GM23338 (cell line): ENCODE measurements at regions not wholly inside any gene's neighbourhood (a gene's known extent, or its start where the extent isn't known, plus 50 kb on each side); places are given as distances from the start of the nearest gene placed in this dataset.

ENCODE experiments used
- CREB1 ChIP-seq: fragments of 250-450 bp; sonication (Bioruptor Pico); IDR thresholded peaks from 2 replicates; pipeline ENCODE4 v1.5.0; 2020; ENCODE audit warnings: low read depth, mild to moderate bottlenecking, moderate library complexity
- EZH2 ChIP-seq: fragments of 200-600 bp; sonication (generic); IDR thresholded peaks from one replicate; pipeline ENCODE4 v1.8.0; 2017; ENCODE audit warnings: antibody characterized with exemption, mild to moderate bottlenecking, low read depth; ENCODE audit not compliant: unreplicated experiment
- EZH2phosphoT487 ChIP-seq: fragments of 200-600 bp; sonication (generic); IDR thresholded peaks from one replicate; pipeline ENCODE4 v1.8.1; 2018; ENCODE audit warnings: antibody characterized with exemption; ENCODE audit not compliant: unreplicated experiment
- JUNB ChIP-seq: IDR thresholded peaks from one replicate; pipeline ENCODE4 v1.6.1; 2016; ENCODE audit warnings: antibody characterized with exemption; ENCODE audit not compliant: unreplicated experiment
- NANOG ChIP-seq: IDR thresholded peaks from 2 replicates; pipeline ENCODE4 v1.6.1; 2016; ENCODE audit warnings: antibody characterized with exemption, borderline replicate concordance
- POLR2AphosphoS5 ChIP-seq: IDR thresholded peaks from 2 replicates; pipeline ENCODE4 v1.6.1; 2016; ENCODE audit warnings: antibody characterized with exemption, low read depth
- STAT1 ChIP-seq: IDR thresholded peaks from one replicate; pipeline ENCODE4 v1.6.1; 2016; ENCODE audit warnings: antibody characterized with exemption; ENCODE audit not compliant: unreplicated experiment
- ZNF114 ChIP-seq: fragments of 250-450 bp; sonication (Bioruptor Pico); IDR thresholded peaks from 2 replicates; pipeline ENCODE4 v1.5.0; 2020; ENCODE audit warnings: mild to moderate bottlenecking, moderate library complexity
- ZNF331 ChIP-seq: fragments of 250-450 bp; sonication (Bioruptor Pico); IDR thresholded peaks from 2 replicates; pipeline ENCODE4 v1.5.0; 2020; ENCODE audit warnings: low read depth, mild to moderate bottlenecking, moderate library complexity
- TF ChIP-seq, protein P1 (sequence below), 2 experiments: fragments of 200-600 bp in 1 of 2; sonication (generic) in 1 of 2; conservative IDR thresholded peaks; 2 replicates each; pipeline versions ENCODE4 v1.5.1 to v1.6.1; 2016 to 2017; ENCODE audit warnings: antibody characterized with exemption in 2 of 2, low read depth in 2 of 2, mild to moderate bottlenecking in 2 of 2, moderate library complexity in 1 of 2
- TF ChIP-seq, protein P2 (sequence below): IDR thresholded peaks from one replicate; pipeline ENCODE4 v1.6.1; 2018; ENCODE audit warnings: antibody characterized with exemption; ENCODE audit not compliant: unreplicated experiment
- TF ChIP-seq, protein P3 (sequence below): IDR thresholded peaks from 2 replicates; pipeline ENCODE4 v1.6.1; 2016; ENCODE audit warnings: antibody characterized with exemption
- TF ChIP-seq, protein P4 (sequence below): fragments of 250-450 bp; sonication (Bioruptor Pico); IDR thresholded peaks from 2 replicates; pipeline ENCODE4 v1.5.0; 2020; ENCODE audit warnings: mild to moderate bottlenecking, moderate library complexity

DNA sequence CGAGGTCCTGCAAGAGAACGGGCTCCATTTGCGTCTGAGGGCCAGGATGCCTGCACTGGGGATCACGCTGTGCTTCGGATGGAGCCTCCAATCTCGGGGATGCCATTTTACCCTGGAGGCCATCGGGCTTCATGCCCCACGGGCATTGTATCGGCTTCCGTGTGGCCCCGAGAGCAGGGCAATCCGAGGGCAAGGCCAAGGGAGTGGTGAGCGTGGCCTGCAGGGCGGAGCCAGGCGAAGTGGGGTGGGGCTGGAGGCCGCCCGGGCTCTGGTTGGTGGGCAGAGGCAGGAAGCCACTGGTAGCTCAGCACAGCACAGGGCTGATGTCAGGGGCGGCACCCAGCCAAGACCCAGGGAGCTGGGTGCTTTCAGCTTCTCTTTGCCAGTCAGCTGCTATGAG is 57.5 kb upstream of the BHLHE23 start:
- TF ChIP-seq POLR2AphosphoS5 (no peak), ZNF331 (CRISPR knock-in tag) (no peak), EZH2phosphoT487 (no peak), EZH2 (no peak), CREB1 (CRISPR knock-in tag) (no peak), JUNB (no peak), ZNF114 (CRISPR knock-in tag) (no peak), NANOG (no peak), STAT1 (no peak)
- TF ChIP-seq, protein P1, sequence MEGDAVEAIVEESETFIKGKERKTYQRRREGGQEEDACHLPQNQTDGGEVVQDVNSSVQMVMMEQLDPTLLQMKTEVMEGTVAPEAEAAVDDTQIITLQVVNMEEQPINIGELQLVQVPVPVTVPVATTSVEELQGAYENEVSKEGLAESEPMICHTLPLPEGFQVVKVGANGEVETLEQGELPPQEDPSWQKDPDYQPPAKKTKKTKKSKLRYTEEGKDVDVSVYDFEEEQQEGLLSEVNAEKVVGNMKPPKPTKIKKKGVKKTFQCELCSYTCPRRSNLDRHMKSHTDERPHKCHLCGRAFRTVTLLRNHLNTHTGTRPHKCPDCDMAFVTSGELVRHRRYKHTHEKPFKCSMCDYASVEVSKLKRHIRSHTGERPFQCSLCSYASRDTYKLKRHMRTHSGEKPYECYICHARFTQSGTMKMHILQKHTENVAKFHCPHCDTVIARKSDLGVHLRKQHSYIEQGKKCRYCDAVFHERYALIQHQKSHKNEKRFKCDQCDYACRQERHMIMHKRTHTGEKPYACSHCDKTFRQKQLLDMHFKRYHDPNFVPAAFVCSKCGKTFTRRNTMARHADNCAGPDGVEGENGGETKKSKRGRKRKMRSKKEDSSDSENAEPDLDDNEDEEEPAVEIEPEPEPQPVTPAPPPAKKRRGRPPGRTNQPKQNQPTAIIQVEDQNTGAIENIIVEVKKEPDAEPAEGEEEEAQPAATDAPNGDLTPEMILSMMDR (conservative IDR thresholded peaks at IDR 0.05; ENCODE audit: low read depth in 2 of 2), result no peak
- TF ChIP-seq, protein P2, sequence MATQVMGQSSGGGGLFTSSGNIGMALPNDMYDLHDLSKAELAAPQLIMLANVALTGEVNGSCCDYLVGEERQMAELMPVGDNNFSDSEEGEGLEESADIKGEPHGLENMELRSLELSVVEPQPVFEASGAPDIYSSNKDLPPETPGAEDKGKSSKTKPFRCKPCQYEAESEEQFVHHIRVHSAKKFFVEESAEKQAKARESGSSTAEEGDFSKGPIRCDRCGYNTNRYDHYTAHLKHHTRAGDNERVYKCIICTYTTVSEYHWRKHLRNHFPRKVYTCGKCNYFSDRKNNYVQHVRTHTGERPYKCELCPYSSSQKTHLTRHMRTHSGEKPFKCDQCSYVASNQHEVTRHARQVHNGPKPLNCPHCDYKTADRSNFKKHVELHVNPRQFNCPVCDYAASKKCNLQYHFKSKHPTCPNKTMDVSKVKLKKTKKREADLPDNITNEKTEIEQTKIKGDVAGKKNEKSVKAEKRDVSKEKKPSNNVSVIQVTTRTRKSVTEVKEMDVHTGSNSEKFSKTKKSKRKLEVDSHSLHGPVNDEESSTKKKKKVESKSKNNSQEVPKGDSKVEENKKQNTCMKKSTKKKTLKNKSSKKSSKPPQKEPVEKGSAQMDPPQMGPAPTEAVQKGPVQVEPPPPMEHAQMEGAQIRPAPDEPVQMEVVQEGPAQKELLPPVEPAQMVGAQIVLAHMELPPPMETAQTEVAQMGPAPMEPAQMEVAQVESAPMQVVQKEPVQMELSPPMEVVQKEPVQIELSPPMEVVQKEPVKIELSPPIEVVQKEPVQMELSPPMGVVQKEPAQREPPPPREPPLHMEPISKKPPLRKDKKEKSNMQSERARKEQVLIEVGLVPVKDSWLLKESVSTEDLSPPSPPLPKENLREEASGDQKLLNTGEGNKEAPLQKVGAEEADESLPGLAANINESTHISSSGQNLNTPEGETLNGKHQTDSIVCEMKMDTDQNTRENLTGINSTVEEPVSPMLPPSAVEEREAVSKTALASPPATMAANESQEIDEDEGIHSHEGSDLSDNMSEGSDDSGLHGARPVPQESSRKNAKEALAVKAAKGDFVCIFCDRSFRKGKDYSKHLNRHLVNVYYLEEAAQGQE, result no peak
- TF ChIP-seq, protein P3, sequence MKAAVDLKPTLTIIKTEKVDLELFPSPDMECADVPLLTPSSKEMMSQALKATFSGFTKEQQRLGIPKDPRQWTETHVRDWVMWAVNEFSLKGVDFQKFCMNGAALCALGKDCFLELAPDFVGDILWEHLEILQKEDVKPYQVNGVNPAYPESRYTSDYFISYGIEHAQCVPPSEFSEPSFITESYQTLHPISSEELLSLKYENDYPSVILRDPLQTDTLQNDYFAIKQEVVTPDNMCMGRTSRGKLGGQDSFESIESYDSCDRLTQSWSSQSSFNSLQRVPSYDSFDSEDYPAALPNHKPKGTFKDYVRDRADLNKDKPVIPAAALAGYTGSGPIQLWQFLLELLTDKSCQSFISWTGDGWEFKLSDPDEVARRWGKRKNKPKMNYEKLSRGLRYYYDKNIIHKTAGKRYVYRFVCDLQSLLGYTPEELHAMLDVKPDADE, result no peak
- TF ChIP-seq, protein P4, sequence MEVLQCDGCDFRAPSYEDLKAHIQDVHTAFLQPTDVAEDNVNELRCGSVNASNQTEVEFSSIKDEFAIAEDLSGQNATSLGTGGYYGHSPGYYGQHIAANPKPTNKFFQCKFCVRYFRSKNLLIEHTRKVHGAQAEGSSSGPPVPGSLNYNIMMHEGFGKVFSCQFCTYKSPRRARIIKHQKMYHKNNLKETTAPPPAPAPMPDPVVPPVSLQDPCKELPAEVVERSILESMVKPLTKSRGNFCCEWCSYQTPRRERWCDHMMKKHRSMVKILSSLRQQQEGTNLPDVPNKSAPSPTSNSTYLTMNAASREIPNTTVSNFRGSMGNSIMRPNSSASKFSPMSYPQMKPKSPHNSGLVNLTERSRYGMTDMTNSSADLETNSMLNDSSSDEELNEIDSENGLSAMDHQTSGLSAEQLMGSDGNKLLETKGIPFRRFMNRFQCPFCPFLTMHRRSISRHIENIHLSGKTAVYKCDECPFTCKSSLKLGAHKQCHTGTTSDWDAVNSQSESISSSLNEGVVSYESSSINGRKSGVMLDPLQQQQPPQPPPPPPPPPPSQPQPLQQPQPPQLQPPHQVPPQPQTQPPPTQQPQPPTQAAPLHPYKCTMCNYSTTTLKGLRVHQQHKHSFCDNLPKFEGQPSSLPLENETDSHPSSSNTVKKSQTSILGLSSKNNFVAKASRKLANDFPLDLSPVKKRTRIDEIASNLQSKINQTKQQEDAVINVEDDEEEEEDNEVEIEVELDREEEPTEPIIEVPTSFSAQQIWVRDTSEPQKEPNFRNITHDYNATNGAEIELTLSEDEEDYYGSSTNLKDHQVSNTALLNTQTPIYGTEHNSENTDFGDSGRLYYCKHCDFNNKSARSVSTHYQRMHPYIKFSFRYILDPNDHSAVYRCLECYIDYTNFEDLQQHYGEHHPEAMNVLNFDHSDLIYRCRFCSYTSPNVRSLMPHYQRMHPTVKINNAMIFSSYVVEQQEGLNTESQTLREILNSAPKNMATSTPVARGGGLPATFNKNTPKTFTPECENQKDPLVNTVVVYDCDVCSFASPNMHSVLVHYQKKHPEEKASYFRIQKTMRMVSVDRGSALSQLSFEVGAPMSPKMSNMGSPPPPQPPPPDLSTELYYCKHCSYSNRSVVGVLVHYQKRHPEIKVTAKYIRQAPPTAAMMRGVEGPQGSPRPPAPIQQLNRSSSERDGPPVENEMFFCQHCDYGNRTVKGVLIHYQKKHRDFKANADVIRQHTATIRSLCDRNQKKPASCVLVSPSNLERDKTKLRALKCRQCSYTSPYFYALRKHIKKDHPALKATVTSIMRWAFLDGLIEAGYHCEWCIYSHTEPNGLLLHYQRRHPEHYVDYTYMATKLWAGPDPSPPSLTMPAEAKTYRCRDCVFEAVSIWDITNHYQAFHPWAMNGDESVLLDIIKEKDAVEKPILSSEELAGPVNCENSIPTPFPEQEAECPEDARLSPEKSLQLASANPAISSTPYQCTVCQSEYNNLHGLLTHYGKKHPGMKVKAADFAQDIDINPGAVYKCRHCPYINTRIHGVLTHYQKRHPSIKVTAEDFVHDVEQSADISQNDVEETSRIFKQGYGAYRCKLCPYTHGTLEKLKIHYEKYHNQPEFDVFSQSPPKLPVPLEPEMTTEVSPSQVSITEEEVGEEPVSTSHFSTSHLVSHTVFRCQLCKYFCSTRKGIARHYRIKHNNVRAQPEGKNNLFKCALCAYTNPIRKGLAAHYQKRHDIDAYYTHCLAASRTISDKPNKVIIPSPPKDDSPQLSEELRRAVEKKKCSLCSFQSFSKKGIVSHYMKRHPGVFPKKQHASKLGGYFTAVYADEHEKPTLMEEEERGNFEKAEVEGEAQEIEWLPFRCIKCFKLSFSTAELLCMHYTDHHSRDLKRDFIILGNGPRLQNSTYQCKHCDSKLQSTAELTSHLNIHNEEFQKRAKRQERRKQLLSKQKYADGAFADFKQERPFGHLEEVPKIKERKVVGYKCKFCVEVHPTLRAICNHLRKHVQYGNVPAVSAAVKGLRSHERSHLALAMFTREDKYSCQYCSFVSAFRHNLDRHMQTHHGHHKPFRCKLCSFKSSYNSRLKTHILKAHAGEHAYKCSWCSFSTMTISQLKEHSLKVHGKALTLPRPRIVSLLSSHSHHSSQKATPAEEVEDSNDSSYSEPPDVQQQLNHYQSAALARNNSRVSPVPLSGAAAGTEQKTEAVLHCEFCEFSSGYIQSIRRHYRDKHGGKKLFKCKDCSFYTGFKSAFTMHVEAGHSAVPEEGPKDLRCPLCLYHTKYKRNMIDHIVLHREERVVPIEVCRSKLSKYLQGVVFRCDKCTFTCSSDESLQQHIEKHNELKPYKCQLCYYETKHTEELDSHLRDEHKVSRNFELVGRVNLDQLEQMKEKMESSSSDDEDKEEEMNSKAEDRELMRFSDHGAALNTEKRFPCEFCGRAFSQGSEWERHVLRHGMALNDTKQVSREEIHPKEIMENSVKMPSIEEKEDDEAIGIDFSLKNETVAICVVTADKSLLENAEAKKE (CRISPR knock-in tag), result no peak
